ENCODE measurements at regions not wholly inside any gene's neighbourhood (a gene's known extent, or its start where the extent isn't known, plus 50 kb on each side); places are given as distances from the start of the nearest gene placed in this dataset.

DNA sequence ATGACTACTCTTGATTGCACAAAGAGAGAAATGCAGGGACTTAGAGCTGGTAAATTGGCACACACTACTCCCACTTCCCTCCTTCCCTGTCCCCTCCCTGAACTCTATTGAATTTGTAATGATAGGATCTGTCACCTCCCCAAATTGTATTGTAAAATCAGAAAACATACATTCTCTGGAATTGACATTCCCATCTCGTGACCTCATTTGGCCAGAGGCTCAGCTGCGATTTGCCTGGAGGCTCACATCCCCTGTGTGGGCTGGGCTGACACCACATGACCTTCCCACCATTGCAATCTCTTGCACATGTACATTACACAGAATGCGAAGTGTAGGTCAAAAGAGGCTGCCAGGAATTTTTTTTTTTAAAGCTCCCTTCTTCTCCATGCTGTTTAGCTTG is 172.1 kb downstream of the MID1IP1 start:
- no peak overlapping the region for H3K4me3 Mint-ChIP-seq

GRCh38 chrX:38974542-38974941 is 173.3 kb downstream of the MID1IP1 start:
- Mint-ChIP-seq H3K36me3 (ENCODE audit: low read depth) (no peaks in the 10 kb centered on the region), H3K4me3 (no peak overlapping the region), H3K4me1 (no peaks in the 10 kb centered on the region), H3K9me3 (peaks cover 11% of the 10 kb centered on the region), H3K27me3 (ENCODE audit: low read depth) (no peaks in the 10 kb centered on the region), H3K27ac (no peak overlapping the region)
- TF ChIP-seq, protein P1, sequence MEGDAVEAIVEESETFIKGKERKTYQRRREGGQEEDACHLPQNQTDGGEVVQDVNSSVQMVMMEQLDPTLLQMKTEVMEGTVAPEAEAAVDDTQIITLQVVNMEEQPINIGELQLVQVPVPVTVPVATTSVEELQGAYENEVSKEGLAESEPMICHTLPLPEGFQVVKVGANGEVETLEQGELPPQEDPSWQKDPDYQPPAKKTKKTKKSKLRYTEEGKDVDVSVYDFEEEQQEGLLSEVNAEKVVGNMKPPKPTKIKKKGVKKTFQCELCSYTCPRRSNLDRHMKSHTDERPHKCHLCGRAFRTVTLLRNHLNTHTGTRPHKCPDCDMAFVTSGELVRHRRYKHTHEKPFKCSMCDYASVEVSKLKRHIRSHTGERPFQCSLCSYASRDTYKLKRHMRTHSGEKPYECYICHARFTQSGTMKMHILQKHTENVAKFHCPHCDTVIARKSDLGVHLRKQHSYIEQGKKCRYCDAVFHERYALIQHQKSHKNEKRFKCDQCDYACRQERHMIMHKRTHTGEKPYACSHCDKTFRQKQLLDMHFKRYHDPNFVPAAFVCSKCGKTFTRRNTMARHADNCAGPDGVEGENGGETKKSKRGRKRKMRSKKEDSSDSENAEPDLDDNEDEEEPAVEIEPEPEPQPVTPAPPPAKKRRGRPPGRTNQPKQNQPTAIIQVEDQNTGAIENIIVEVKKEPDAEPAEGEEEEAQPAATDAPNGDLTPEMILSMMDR (IDR thresholded peaks at IDR 0.05; ENCODE audit: unreplicated experiment in 3 of 3) = no peak

More for the DNA sequence above, 172.1 kb downstream of the MID1IP1 start:
- no peaks in the 10 kb centered on the region for H3K27me3 Mint-ChIP-seq (ENCODE audit: low read depth)
- peaks cover 11% of the 10 kb centered on the region for H3K9me3 Mint-ChIP-seq
- TF ChIP-seq, protein P1 (IDR thresholded peaks at IDR 0.05; ENCODE audit: unreplicated experiment in 3 of 3) = no peak
- H3K4me1 Mint-ChIP-seq = no peaks in the 10 kb centered on the region
- H3K36me3 Mint-ChIP-seq (ENCODE audit: low read depth) = no peaks in the 10 kb centered on the region
- H3K27ac Mint-ChIP-seq = peak overlapping the region in 2 of 3 experiments; percentile 15 to 74

GRCh38 chrX:38975368-38975942 is 174.2 kb downstream of the MID1IP1 start:
- Mint-ChIP-seq H3K9me3 (peaks cover 11% of the 10 kb centered on the region), H3K4me1 (no peaks in the 10 kb centered on the region), H3K4me3 (no peak overlapping the region), H3K27ac (no peak overlapping the region), H3K27me3 (ENCODE audit: low read depth) (peaks cover 4% of the 10 kb centered on the region), H3K36me3 (ENCODE audit: low read depth) (no peaks in the 10 kb centered on the region)
- TF ChIP-seq, protein P1 (IDR thresholded peaks at IDR 0.05; ENCODE audit: unreplicated experiment in 3 of 3) = no peak

GRCh38 chrX:38982370-38982769 is 181.1 kb downstream of the MID1IP1 start:
- Mint-ChIP-seq H3K27me3 (ENCODE audit: low read depth) (peaks cover 4% of the 10 kb centered on the region), H3K4me1 (no peaks in the 10 kb centered on the region), H3K9me3 (no peaks in the 10 kb centered on the region)

DNA sequence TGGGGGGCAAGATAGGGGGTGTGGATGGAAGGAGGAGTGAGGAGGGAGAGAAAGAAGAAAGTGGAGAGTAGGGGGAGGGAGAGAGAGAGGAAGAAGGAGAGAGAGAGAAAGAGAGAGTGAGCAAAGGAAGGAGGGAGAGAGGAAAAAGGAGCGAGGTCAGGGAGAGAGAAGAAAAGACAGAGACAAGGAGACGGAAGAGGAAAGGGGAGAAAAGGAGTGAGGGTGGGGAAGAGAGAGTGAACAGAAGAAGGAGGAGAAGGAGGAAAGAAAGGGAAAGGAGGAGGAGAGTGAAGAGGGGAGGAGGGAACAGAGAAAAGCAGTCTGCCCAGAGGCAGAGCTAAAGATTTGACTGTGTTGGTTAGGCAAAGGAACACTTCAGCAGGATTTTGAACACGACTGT is 181.6 kb downstream of the MID1IP1 start:
- Mint-ChIP-seq H3K27ac (peak overlapping the region in 2 of 3 experiments; percentile 38 to 84), H3K4me1 (no peaks in the 10 kb centered on the region), H3K27me3 (ENCODE audit: low read depth) (peaks cover 4% of the 10 kb centered on the region), H3K36me3 (ENCODE audit: low read depth) (no peaks in the 10 kb centered on the region), H3K9me3 (no peaks in the 10 kb centered on the region), H3K4me3 (no peak overlapping the region)
- TF ChIP-seq, protein P1 (IDR thresholded peaks at IDR 0.05; ENCODE audit: unreplicated experiment in 3 of 3) = no peak

More at GRCh38 chrX:38982370-38982769, 181.1 kb downstream of the MID1IP1 start:
- H3K36me3 Mint-ChIP-seq (ENCODE audit: low read depth) = no peaks in the 10 kb centered on the region
- TF ChIP-seq, protein P1 (IDR thresholded peaks at IDR 0.05; ENCODE audit: unreplicated experiment in 3 of 3) = no peak
- H3K27ac Mint-ChIP-seq = peak overlapping the region in 1 of 3 experiments; percentile 84
- no peak overlapping the region for H3K4me3 Mint-ChIP-seq

- Mint-ChIP-seq H3K36me3 (ENCODE audit: low read depth) (no peaks in the 10 kb centered on the region), H3K4me3 (no peak overlapping the region), H3K9me3 (no peaks in the 10 kb centered on the region), H3K27me3 (ENCODE audit: low read depth) (no peaks in the 10 kb centered on the region), H3K27ac (no peak overlapping the region), H3K4me1 (no peaks in the 10 kb centered on the region)
- TF ChIP-seq, protein P1 (IDR thresholded peaks at IDR 0.05; ENCODE audit: unreplicated experiment in 3 of 3) = no peak
Measured at GRCh38 chrX:38985375-38985774, 184.1 kb downstream of the MID1IP1 start.

Data from nephron (organoid).